ENCODE measurements at regions not wholly inside any gene's neighbourhood (a gene's known extent, or its start where the extent isn't known, plus 50 kb on each side); places are given as distances from the start of the nearest gene placed in this dataset.

DNA sequence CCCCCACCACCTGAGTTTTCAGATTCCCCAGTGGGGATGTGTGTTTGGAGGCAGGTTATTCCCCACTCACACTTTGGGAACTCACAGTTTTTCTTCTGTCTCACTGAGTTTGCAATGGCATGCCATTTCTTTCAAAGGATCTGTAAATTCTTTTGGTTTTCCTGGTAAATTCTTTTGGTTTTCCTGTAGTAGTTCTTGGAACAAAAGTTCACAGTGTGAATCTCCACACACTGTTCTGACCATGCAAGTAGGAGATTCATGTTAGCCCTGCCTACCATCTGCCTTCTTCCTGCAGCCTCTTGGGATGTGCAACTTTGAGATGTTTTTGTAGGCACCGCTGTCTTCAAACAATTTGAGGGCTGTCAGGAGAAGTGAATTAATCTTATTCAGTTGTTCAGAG lies 165.6 kb upstream of the OGFRL1 start:
- TF ChIP-seq, protein P1, sequence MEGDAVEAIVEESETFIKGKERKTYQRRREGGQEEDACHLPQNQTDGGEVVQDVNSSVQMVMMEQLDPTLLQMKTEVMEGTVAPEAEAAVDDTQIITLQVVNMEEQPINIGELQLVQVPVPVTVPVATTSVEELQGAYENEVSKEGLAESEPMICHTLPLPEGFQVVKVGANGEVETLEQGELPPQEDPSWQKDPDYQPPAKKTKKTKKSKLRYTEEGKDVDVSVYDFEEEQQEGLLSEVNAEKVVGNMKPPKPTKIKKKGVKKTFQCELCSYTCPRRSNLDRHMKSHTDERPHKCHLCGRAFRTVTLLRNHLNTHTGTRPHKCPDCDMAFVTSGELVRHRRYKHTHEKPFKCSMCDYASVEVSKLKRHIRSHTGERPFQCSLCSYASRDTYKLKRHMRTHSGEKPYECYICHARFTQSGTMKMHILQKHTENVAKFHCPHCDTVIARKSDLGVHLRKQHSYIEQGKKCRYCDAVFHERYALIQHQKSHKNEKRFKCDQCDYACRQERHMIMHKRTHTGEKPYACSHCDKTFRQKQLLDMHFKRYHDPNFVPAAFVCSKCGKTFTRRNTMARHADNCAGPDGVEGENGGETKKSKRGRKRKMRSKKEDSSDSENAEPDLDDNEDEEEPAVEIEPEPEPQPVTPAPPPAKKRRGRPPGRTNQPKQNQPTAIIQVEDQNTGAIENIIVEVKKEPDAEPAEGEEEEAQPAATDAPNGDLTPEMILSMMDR (IDR thresholded peaks at IDR 0.05 in 4 of 5, conservative IDR thresholded peaks at IDR 0.05 in 1 of 5) = no peak
- no peak for TF ChIP-seq POLR2A (IDR thresholded peaks at IDR 0.05)
